ENCODE measurements at regions not wholly inside any gene's neighbourhood (a gene's known extent, or its start where the extent isn't known, plus 50 kb on each side); places are given as distances from the start of the nearest gene placed in this dataset.

GRCh38 chr13:48761256-48761655, 107.5 kb downstream of the CYSLTR2 start:
- intact Hi-C loops (cut with DNase I), result no loop called here
- ATAC-seq (ENCODE audit: poor library complexity), result no peak
- no peak for DNase-seq

DNA sequence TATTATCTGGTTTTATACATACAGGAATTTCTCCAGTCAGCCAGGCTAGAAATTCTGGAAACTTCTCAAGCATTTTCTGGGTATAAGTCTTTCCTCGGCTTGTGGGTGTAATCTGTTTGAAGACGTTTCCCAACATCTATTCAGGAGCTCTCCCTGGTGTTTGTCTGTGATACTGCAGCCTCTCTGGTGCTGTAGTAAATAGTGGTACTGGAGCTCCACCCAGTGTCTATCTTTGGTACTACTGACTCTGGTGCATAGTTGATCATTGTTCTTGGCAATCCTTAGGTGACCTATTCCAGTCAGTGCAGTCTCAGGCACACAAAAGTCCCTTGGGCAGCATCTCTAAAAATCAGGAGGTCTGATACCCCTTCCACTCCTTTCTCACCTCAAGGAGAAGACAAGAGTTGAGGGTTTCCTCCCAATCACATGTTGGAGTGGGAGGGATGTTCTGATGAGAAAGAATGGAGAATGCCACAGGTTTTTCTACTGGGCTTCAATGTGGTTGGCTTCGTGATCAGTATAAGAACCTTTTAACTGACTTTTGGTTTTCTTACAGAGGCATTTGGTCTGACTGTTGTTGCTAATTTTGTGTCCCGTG, 115.5 kb downstream of the CYSLTR2 start:
- no peak for DNase-seq
- intact Hi-C loops (cut with DNase I), result loop anchor here (2.0 kb wide), 1 partner anchor 172 kb away; no protein-coding TSS in a partner anchor
- ATAC-seq (ENCODE audit: poor library complexity), result peak; percentile 95

DNA sequence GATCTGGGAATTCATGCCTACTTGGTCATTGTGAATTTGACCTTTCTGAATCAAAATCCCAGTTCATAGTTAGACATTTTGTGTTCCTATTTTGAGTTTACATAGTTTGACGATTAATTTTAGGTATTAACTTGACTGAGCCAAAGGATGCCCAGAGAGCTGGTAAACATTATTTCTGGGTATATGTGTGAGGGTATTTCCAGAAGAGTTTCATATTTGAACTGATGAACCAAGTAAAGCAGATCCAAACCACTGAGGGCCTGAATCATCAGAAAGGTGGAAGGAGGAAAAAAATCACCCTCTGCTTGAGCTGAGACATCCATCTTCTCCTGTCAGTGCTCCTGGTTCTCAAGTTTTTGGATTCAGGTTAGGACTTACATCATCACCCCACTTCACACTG, 116.6 kb downstream of the CYSLTR2 start:
- no peak for DNase-seq
- intact Hi-C loops (cut with DNase I), result no loop called here
- ATAC-seq (ENCODE audit: poor library complexity), result no peak

DNA sequence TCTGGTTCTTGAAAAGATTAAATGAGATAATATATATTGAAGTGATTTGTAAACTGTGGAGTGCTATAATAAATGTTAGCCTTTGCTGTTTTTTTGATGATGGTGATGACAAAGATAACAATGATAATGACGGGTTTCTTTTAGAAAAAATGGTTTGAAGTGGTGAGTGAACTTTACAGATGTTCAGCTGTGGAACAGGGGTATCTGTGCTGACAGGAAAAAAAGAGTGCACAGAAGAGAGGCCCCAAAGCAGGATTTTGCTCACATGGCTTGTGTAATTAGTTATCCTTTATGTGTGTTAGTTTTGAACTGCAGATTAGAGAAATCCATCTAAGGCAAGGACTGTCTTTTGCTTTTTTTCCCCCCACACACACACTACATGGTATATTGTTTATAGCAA, 119.2 kb downstream of the CYSLTR2 start:
- intact Hi-C loops (cut with DNase I), result no loop called here
- DNase-seq (no peak), ATAC-seq (ENCODE audit: poor library complexity) (no peak)

GRCh38 chr13:48773531-48774275, 120.0 kb downstream of the CYSLTR2 start:
- intact Hi-C loops (cut with DNase I), result no loop called here
- no peak for DNase-seq
- no peak for ATAC-seq (ENCODE audit: poor library complexity)

DNA sequence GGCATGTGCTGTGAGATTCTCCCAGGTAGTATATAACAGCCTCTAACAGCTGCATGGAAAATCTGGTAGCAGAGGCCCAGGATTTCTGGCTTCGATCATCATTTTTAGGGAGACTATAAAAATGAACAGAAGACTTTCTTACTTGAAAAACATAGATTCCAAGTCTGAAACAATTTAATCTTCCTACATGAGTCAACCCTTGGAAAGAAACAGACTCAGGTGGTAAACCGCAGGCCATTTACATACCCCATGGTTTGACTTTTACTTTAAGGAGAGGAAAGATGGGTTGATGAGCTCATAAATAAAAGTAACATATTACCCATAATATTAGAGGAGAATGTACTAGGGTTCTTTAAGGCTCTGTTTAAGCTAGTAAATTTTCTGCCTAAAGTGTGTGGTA, 121.6 kb downstream of the CYSLTR2 start:
- DNase-seq (no peak), ATAC-seq (ENCODE audit: poor library complexity) (no peak)
- intact Hi-C loops (cut with DNase I), result no loop called here

- intact Hi-C loops (cut with DNase I), result no loop called here
- ATAC-seq (ENCODE audit: poor library complexity), result no peak
Measured at GRCh38 chr13:48775804-48776203, 122.1 kb downstream of the CYSLTR2 start.

GRCh38 chr13:48776401-48776800, 122.7 kb downstream of the CYSLTR2 start:
- intact Hi-C loops (cut with DNase I), result no loop called here
- DNase-seq (no peak), ATAC-seq (ENCODE audit: poor library complexity) (no peak)

More at GRCh38 chr13:48775804-48776203, 122.1 kb downstream of the CYSLTR2 start:
- DNase-seq, result no peak

DNA sequence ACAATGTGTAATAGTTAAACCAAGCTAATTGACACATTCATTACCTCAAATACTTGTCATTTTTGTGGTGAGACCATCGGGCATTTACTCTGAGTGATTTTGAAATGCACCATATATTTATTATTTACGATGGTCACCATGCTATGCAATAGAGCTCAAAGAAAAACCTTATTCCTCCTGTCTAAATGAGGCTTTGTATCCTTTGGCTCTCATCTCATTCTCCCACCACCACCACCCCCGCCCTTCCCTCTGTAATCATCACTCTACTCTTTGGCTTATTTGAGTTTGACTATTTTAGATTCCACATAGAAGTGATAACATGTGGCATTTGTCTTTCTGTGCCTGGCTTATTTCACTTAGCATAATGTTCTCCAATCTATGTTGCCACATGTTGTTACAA, 124.9 kb downstream of the CYSLTR2 start:
- ATAC-seq (ENCODE audit: poor library complexity) (peak; percentile 54), DNase-seq (no peak)
- intact Hi-C loops (cut with DNase I), result no loop called here

GRCh38 chr13:48780713-48781341, 127.1 kb downstream of the CYSLTR2 start:
- ATAC-seq (ENCODE audit: poor library complexity), result no peak
- intact Hi-C loops (cut with DNase I), result no loop called here

DNA sequence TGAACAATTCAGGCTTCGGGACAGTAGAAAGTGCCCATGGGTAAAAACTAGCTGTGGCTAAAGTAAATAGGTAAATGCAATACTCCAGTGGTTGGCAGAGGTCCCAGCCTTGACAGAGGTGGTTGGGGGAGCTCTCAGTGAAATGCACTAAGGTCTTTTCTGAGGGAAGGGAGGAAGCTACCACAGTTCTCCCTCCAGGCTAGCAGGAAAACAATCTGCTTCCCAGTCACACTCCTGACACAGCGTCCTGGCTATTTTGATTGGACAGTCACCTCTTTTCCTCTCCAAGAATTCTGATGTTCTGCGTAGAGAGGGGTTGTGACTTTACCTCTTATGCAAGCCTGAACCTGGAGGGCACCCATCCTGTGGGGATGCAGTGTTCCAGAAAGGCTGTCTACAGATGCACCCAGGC, 128.7 kb downstream of the CYSLTR2 start:
- DNase-seq (no peak), ATAC-seq (ENCODE audit: poor library complexity) (peak; percentile 4)
- intact Hi-C loops (cut with DNase I), result no loop called here

More at GRCh38 chr13:48780713-48781341, 127.1 kb downstream of the CYSLTR2 start:
- DNase-seq, result no peak

DNA sequence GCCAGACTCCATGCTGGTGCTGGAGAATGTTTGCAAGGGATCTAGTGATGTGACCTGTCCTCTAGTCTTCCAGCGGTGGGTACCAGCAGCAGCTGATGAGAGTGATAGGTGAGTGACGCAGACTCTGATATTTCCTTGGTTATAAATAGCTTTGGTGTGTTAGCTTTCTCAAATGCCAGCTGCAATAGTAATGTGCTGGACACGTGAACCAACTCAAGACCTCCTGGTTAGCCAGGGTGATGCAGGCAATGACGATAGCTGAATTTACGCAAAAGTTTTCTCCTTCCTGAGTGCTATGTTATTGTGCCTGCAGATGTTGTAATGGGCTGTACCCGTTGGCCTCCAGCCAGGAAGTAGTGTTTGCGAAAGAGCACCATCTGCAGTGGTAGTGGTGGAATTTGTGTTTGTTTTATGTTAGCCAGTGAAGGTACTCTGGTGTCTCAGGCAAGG, 129.5 kb downstream of the CYSLTR2 start:
- intact Hi-C loops (cut with DNase I), result no loop called here
- ATAC-seq (ENCODE audit: poor library complexity) (peak; percentile 81), DNase-seq (peak; percentile 84)

DNA sequence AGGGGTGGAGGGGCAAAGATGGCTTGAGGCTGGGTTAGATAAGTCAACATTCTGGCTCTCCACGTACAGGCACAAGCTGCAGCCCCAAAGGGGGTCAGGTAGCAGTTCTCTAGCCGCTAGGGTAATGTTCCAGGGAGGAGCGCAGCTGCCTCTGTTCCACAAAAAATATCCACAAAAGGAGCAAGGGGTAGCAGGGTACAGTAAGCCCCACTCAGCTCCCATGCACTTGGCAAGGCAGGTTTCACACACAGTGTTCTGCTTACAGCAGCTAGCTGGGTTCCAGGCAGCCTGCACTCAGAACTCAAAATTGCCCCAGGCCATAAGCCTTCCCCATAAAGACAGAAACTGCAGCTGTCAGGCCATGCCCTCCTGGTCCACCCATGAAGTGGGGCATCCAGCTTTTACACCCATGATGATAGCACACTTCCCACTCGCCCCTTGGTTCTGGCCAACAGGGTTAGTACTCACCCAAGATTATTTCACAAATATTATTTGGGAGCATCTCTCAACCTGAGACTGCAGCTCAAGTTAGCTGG, 130.0 kb downstream of the CYSLTR2 start:
- intact Hi-C loops (cut with DNase I), result no loop called here
- DNase-seq, result no peak
- ATAC-seq (ENCODE audit: poor library complexity), result peak; percentile 4

DNA sequence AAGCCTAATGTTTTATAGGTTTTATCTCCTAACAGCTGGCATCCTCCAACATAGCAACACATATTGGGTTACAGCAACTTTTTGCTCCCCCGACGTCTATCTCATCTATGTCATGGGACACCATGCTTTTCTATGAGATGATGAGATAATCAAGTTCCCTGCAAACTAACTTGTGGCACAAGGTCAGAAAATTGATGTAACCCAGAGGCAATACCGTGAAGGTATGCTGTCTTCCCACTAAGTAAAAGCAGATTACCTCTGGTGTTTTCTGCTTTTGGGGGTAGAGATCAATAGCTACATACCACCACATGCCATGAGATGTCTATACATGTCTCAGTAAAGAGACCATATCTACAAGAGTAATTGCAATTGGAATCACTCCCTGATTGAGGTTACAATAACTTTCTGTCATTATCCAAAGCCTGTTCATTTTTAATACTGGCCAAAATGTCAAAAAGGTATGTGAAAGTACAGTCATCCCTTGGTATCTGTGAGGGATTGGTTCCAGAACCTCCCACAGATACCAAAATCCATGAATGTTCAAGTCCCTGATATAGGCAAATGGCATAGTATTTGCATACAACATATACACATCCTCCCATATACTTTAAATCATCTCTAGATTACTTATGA, 131.3 kb downstream of the CYSLTR2 start:
- intact Hi-C loops (cut with DNase I), result no loop called here
- DNase-seq (no peak), ATAC-seq (ENCODE audit: poor library complexity) (no peak)

- no peak for ATAC-seq (ENCODE audit: poor library complexity)
- intact Hi-C loops (cut with DNase I), result no loop called here
- DNase-seq, result no peak
Measured at GRCh38 chr13:48790199-48790598, 136.5 kb downstream of the CYSLTR2 start.

DNA sequence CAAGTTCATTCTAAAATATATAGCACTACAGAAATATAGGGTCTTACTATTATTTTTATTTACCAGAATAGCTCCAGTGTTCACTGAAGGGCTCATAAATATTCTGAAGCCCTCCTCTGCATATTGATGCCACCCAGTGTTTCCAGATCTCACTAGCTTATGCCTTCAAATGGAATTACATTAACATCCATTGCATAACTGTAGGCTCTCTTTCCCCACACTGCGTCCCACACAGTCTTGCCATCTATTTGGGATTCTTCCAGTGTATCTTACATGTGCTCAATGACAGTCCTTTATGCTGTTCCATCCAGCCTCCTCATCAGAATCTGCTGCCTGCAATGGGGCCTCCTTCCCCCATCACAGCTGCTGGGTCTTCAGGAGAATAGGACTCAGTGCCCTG, 137.2 kb downstream of the CYSLTR2 start:
- ATAC-seq (ENCODE audit: poor library complexity) (no peak), DNase-seq (no peak)
- intact Hi-C loops (cut with DNase I), result no loop called here

GRCh38 chr13:48797127-48797526, 143.4 kb downstream of the CYSLTR2 start:
- ATAC-seq (ENCODE audit: poor library complexity), result no peak

GRCh38 chr13:48797761-48798160, 144.0 kb downstream of the CYSLTR2 start:
- intact Hi-C loops (cut with DNase I), result no loop called here
- DNase-seq (no peak), ATAC-seq (ENCODE audit: poor library complexity) (no peak)

More at GRCh38 chr13:48797127-48797526, 143.4 kb downstream of the CYSLTR2 start:
- DNase-seq, result no peak
- intact Hi-C loops (cut with DNase I), result no loop called here

DNA sequence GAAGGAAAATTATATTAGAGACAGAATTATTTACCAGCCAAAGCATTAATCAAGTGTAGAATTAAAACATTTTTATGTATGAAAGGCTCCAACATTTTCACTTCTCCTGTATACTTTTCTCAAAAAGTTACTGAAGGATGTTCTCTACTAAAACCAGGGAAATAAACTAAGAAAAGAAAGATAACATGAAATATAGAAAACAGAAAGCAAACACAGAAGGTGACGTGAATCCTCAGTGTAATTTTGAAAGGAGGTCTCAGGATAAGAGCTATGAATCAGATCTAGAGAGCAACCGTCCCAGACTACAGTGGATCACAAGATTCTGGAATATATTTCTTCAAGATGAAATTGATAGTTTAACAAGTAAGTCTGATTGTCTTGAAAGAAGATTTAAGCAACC, 144.5 kb downstream of the CYSLTR2 start:
- DNase-seq, result no peak
- intact Hi-C loops (cut with DNase I), result no loop called here
- no peak for ATAC-seq (ENCODE audit: poor library complexity)
